Hematopoietic multipotent progenitor cell treated with erythropoietin and hydrocortisone succinate and interleukin-3 and kit ligand, for 15 days (in vitro differentiated cells): ENCODE measurements at regions not wholly inside any gene's neighbourhood (a gene's known extent, or its start where the extent isn't known, plus 50 kb on each side); places are given as distances from the start of the nearest gene placed in this dataset.
"Not testable (repeated sequence)": the region's sequence is repeated elsewhere in the genome, so short reads cannot be mapped to it uniquely, and the experiment has no call there.

Source experiments
- DNase-seq: peaks from one replicate; pipeline ENCODE4 v3.0.0-alpha.2; 2015; ENCODE audit warnings: low spot score

- DNase-seq = no peak
Observed at GRCh38 chr11:134498326-134499139, 86.5 kb upstream of the B3GAT1 start.

GRCh38 chr11:134497586-134497985 is 85.5 kb upstream of the B3GAT1 start:
- no peak for DNase-seq

- DNase-seq = not testable (repeated sequence)
Observed at GRCh38 chr11:134496058-134496457, 84.0 kb upstream of the B3GAT1 start.

GRCh38 chr11:134494395-134494794 is 82.4 kb upstream of the B3GAT1 start:
- not testable (repeated sequence) for DNase-seq

- not testable (repeated sequence) for DNase-seq
Observed at GRCh38 chr11:134492411-134492810, 80.4 kb upstream of the B3GAT1 start.

- DNase-seq = no peak
Observed at GRCh38 chr11:134489728-134490127, 77.7 kb upstream of the B3GAT1 start.

- DNase-seq = no peak
Observed at GRCh38 chr11:134488913-134489312, 76.9 kb upstream of the B3GAT1 start.

GRCh38 chr11:134488512-134488911 is 76.5 kb upstream of the B3GAT1 start:
- no peak for DNase-seq

- DNase-seq = no peak
Observed at GRCh38 chr11:134487696-134488095, 75.7 kb upstream of the B3GAT1 start.

GRCh38 chr11:134486704-134487103 is 74.7 kb upstream of the B3GAT1 start:
- no peak for DNase-seq

GRCh38 chr11:134486106-134486505 is 74.1 kb upstream of the B3GAT1 start:
- DNase-seq = no peak

- DNase-seq = no peak
Observed at GRCh38 chr11:134485316-134485715, 73.3 kb upstream of the B3GAT1 start.

- no peak for DNase-seq
Observed at GRCh38 chr11:134483857-134484256, 71.8 kb upstream of the B3GAT1 start.

GRCh38 chr11:134483291-134483690 is 71.2 kb upstream of the B3GAT1 start:
- no peak for DNase-seq

- DNase-seq = no peak
Observed at GRCh38 chr11:134482865-134483264, 70.8 kb upstream of the B3GAT1 start.

- DNase-seq = no peak
Observed at GRCh38 chr11:134481933-134482527, 70.0 kb upstream of the B3GAT1 start.

GRCh38 chr11:134481135-134481534 is 69.1 kb upstream of the B3GAT1 start:
- DNase-seq = no peak

- no peak for DNase-seq
Observed at GRCh38 chr11:134480136-134480712, 68.2 kb upstream of the B3GAT1 start.

GRCh38 chr11:134479206-134480135 is 67.4 kb upstream of the B3GAT1 start:
- DNase-seq = no peak

- no peak for DNase-seq
Observed at GRCh38 chr11:134478611-134479010, 66.6 kb upstream of the B3GAT1 start.

GRCh38 chr11:134478176-134478575 is 66.1 kb upstream of the B3GAT1 start:
- DNase-seq = no peak

- DNase-seq = no peak
Observed at GRCh38 chr11:134477486-134477885, 65.4 kb upstream of the B3GAT1 start.
